ENCODE measurements at regions not wholly inside any gene's neighbourhood (a gene's known extent, or its start where the extent isn't known, plus 50 kb on each side); places are given as distances from the start of the nearest gene placed in this dataset.

GRCh38 chr6:84618046-84618752, 146.2 kb downstream of the TBX18 start:
- Histone ChIP-seq H3K9me3 (peaks cover 3% of the 10 kb centered on the region), H3K27ac (no peak overlapping the region), H3K36me3 (no peaks in the 10 kb centered on the region), H3K4me1 (no peaks in the 10 kb centered on the region), H3K4me3 (no peak overlapping the region), H3K27me3 (ENCODE audit: low read depth) (no peaks in the 10 kb centered on the region)
- intact Hi-C loops (cut with DNase I), result no loop called here
- TF ChIP-seq, protein P1, sequence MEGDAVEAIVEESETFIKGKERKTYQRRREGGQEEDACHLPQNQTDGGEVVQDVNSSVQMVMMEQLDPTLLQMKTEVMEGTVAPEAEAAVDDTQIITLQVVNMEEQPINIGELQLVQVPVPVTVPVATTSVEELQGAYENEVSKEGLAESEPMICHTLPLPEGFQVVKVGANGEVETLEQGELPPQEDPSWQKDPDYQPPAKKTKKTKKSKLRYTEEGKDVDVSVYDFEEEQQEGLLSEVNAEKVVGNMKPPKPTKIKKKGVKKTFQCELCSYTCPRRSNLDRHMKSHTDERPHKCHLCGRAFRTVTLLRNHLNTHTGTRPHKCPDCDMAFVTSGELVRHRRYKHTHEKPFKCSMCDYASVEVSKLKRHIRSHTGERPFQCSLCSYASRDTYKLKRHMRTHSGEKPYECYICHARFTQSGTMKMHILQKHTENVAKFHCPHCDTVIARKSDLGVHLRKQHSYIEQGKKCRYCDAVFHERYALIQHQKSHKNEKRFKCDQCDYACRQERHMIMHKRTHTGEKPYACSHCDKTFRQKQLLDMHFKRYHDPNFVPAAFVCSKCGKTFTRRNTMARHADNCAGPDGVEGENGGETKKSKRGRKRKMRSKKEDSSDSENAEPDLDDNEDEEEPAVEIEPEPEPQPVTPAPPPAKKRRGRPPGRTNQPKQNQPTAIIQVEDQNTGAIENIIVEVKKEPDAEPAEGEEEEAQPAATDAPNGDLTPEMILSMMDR (IDR thresholded peaks at IDR 0.05), result no peak
- DNase-seq (no peak), ATAC-seq (no peak)

DNA sequence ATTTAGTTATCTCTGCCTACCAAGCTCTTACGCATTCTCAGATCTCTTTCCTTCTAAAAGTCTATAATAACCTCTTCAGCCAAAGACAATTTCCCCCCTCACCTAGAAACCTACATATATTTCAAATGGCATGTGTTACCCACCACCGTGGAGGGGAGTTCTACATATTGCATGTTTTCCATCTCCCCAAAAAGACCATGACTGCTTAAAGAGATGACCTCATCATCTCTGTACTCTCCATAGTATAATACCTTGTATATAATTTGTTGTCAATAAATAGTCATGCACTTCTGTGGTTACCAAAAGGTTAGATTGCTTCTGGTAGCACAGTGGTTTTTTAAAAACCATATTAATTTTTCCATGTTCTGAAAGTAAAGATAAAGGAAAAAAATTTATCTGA, 148.4 kb downstream of the TBX18 start:
- TF ChIP-seq, protein P1 (IDR thresholded peaks at IDR 0.05), result no peak
- H3K27ac ChIP-seq, result no peak overlapping the region
- H3K27me3 ChIP-seq (ENCODE audit: low read depth), result no peaks in the 10 kb centered on the region
- H3K4me3 ChIP-seq, result no peak overlapping the region
- no peak for DNase-seq
- intact Hi-C loops (cut with DNase I), result no loop called here
- no peaks in the 10 kb centered on the region for H3K36me3 ChIP-seq
- no peaks in the 10 kb centered on the region for H3K4me1 ChIP-seq
- H3K9me3 ChIP-seq, result no peaks in the 10 kb centered on the region
- ATAC-seq, result no peak

DNA sequence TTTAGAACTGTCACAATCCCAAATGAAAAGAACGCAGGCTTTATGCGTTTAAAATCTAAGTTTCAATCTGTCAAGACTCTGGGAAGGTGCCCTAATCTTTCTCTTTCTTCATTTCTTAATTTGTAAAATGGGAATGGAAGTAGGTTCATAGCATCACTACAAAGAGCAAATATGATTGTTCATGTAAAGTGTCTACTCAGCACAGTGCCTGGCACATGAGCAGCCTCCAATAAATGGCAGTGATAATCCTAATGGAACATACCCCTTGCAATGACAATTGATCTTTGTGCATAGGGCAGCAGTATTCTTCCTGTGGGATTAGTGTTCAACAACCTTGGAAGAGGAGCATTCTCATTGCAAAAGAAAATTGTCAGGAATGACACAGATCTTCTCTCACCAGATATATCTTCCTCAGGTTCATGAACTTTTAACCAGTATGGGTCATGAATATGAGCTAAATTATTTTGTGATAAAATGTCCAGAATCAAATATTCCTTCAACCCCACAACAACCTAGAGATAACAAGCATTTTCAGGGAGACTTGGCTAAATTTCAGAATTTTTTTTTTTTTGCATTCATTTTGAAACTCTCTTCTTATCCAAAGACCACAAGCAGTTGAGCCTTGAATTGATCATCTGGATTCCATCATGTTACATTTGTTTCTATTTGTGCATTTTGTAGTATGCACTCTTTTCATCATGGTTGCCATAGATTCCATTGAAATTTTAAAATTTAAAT, 149.1 kb downstream of the TBX18 start:
- ATAC-seq (no peak), DNase-seq (no peak)
- TF ChIP-seq, protein P1 (IDR thresholded peaks at IDR 0.05), result no peak
- H3K27me3 ChIP-seq (ENCODE audit: low read depth), result no peaks in the 10 kb centered on the region
- H3K4me3 ChIP-seq, result no peak overlapping the region
- H3K4me1 ChIP-seq, result no peaks in the 10 kb centered on the region
- intact Hi-C loops (cut with DNase I), result no loop called here
- no peak overlapping the region for H3K27ac ChIP-seq
- no peaks in the 10 kb centered on the region for H3K36me3 ChIP-seq
- no peaks in the 10 kb centered on the region for H3K9me3 ChIP-seq

DNA sequence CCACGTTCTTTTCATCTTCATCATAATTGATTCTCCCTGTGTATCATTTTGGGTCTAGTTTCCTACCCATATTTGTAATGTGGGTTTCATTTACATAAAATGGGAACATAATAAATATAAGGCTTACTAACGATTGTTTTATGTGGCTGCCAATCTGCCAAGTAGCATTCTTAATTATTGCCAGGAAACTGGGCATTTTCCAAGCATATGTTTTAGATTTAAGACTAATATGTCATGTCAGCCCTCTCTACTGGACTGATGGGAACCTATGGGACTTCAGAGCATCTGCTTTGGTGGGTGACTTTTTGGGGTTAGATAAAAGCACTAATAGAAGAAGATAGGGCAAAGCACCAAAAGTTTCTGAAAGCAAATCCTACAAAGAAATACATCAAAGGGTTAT, 157.5 kb downstream of the TBX18 start:
- Histone ChIP-seq H3K27ac (no peak overlapping the region), H3K36me3 (no peaks in the 10 kb centered on the region), H3K27me3 (ENCODE audit: low read depth) (no peaks in the 10 kb centered on the region), H3K4me3 (no peak overlapping the region), H3K4me1 (no peaks in the 10 kb centered on the region), H3K9me3 (no peaks in the 10 kb centered on the region)
- no peak for ATAC-seq
- intact Hi-C loops (cut with DNase I), result no loop called here
- DNase-seq, result no peak
- TF ChIP-seq, protein P1 (IDR thresholded peaks at IDR 0.05), result no peak

GRCh38 chr6:84605298-84605697, 159.1 kb downstream of the TBX18 start:
- no peak overlapping the region for H3K27ac ChIP-seq
- no peaks in the 10 kb centered on the region for H3K36me3 ChIP-seq
- no peaks in the 10 kb centered on the region for H3K9me3 ChIP-seq
- no peaks in the 10 kb centered on the region for H3K27me3 ChIP-seq (ENCODE audit: low read depth)
- intact Hi-C loops (cut with DNase I), result no loop called here
- H3K4me3 ChIP-seq, result no peak overlapping the region
- no peak for DNase-seq
- H3K4me1 ChIP-seq, result no peaks in the 10 kb centered on the region
- TF ChIP-seq, protein P1 (IDR thresholded peaks at IDR 0.05), result no peak
- no peak for ATAC-seq
